ENCODE measurements at regions not wholly inside any gene's neighbourhood (a gene's known extent, or its start where the extent isn't known, plus 50 kb on each side); places are given as distances from the start of the nearest gene placed in this dataset.
"Not testable (repeated sequence)": the region's sequence is repeated elsewhere in the genome, so short reads cannot be mapped to it uniquely, and the experiment has no call there.

DNA sequence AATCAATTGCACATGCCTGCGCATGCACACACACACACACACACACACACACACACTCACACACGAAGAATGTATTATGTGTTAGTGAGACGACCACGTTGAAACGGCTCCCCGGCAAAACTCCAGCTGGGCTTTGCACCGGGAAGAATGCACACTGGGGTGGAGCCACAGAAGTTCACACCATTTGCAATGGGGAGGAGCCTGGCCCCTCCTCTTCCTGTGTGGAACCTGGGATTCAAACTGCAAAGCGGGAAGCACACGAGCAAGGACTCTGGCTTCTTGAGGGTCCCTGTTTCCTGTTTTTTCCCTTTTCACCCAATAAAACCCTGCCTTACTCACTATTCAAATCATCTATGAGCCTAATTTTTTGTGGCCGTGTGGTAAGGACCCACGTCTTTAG lies 304.0 kb upstream of the TMEFF2 start:
- ChIA-PET CTCF (no interaction called here), POLR2A (no interaction called here), RAD21 (ENCODE audit: low non-redundant PET in 1 of 2, low total read pairs in 2 of 2, uncharacterized antibody in 2 of 2, unreplicated experiment in 2 of 2) (interaction anchor here in 1 of 2 experiments (0.7 kb wide), 1 partner anchor 1278 kb away, joined by 3 read pairs; no protein-coding TSS in a partner anchor)
- no peak for TF ChIP-seq TCF7L2 (IDR thresholded peaks at IDR 0.05; ENCODE audit: borderline replicate concordance, extremely low read depth, insufficient read depth, insufficient read length)
- no peak for TF ChIP-seq SP1 (IDR thresholded peaks at IDR 0.05; ENCODE audit: low read depth)
- TF ChIP-seq ZNF274 (IDR thresholded peaks at IDR 0.05; ENCODE audit: low read depth, low read length), result no peak
- no peak for TF ChIP-seq SIN3A (IDR thresholded peaks at IDR 0.05; ENCODE audit: low read depth)
- no peak for TF ChIP-seq ATF3 (IDR thresholded peaks at IDR 0.05)
- TF ChIP-seq POLR2A (IDR thresholded peaks at IDR 0.05; ENCODE audit: borderline replicate concordance, extremely low read depth, insufficient read depth, insufficient read length), result no peak
- no peak for TF ChIP-seq FOSL1 (IDR thresholded peaks at IDR 0.05; ENCODE audit: low read depth)
- no peak for TF ChIP-seq YY1 (IDR thresholded peaks at IDR 0.05; ENCODE audit: extremely low read depth, insufficient replicate concordance, low read depth, low read length)
- TF ChIP-seq EGR1 (IDR thresholded peaks at IDR 0.05; ENCODE audit: low read depth), result no peak
- TF ChIP-seq EZH2phosphoT487 (IDR thresholded peaks at IDR 0.05; ENCODE audit: borderline replicate concordance), result no peak
- no peak for TF ChIP-seq ELF1 (IDR thresholded peaks at IDR 0.05; ENCODE audit: borderline replicate concordance, low read depth)
- TF ChIP-seq, protein P1, sequence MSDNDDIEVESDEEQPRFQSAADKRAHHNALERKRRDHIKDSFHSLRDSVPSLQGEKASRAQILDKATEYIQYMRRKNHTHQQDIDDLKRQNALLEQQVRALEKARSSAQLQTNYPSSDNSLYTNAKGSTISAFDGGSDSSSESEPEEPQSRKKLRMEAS (IDR thresholded peaks at IDR 0.05), result no peak
- TF ChIP-seq CBX3 (IDR thresholded peaks at IDR 0.05; ENCODE audit: low read depth), result no peak
- TF ChIP-seq REST (IDR thresholded peaks at IDR 0.05; ENCODE audit: low read depth), result no peak
- TF ChIP-seq EZH2 (IDR thresholded peaks at IDR 0.05), result no peak
- no peak for TF ChIP-seq ZFX (IDR thresholded peaks at IDR 0.05)
- no peak for TF ChIP-seq SRF (IDR thresholded peaks at IDR 0.05; ENCODE audit: low read depth)
- no peak for TF ChIP-seq POLR2AphosphoS5 (IDR thresholded peaks at IDR 0.05; ENCODE audit: low read depth, low read length)
- TF ChIP-seq, protein P2, sequence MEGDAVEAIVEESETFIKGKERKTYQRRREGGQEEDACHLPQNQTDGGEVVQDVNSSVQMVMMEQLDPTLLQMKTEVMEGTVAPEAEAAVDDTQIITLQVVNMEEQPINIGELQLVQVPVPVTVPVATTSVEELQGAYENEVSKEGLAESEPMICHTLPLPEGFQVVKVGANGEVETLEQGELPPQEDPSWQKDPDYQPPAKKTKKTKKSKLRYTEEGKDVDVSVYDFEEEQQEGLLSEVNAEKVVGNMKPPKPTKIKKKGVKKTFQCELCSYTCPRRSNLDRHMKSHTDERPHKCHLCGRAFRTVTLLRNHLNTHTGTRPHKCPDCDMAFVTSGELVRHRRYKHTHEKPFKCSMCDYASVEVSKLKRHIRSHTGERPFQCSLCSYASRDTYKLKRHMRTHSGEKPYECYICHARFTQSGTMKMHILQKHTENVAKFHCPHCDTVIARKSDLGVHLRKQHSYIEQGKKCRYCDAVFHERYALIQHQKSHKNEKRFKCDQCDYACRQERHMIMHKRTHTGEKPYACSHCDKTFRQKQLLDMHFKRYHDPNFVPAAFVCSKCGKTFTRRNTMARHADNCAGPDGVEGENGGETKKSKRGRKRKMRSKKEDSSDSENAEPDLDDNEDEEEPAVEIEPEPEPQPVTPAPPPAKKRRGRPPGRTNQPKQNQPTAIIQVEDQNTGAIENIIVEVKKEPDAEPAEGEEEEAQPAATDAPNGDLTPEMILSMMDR (IDR thresholded peaks at IDR 0.05 in 2 of 3, conservative IDR thresholded peaks at IDR 0.05 in 1 of 3; ENCODE audit: borderline replicate concordance in 1 of 3, insufficient read depth in 1 of 3, low read depth in 2 of 3, low read length in 2 of 3), result no peak
- Histone ChIP-seq H3K4me3 (replicated peaks in 1 of 2; ENCODE audit: low read depth in 1 of 2, low read length in 2 of 2) (no peak overlapping the region), H4K20me1 (ENCODE audit: insufficient read depth) (no peaks in the 10 kb centered on the region), H2AFZ (ENCODE audit: low read depth, low read length, poor library complexity, severe bottlenecking) (no peak overlapping the region), H3K9me2 (ENCODE audit: insufficient read depth) (no peaks in the 10 kb centered on the region; the same call in 1 of the 2 replicates), H3K9ac (ENCODE audit: low read length) (no peak overlapping the region), H3K4me2 (ENCODE audit: low read length) (no peak overlapping the region), H3K36me3 (ENCODE audit: control insufficient read depth in 1 of 2, insufficient read depth in 2 of 2, low read length in 2 of 2) (no peaks in the 10 kb centered on the region), H3K4me1 (ENCODE audit: control insufficient read depth in 1 of 2, insufficient read depth in 2 of 2, low read length in 2 of 2) (peaks cover 7 to 29% of the 10 kb centered on the region in 2 experiments), H3K27me3 (ENCODE audit: insufficient read depth, low read length) (no peaks in the 10 kb centered on the region), H3K79me2 (ENCODE audit: insufficient read depth, low read length) (no peaks in the 10 kb centered on the region), H3K9me3 (ENCODE audit: control insufficient read depth in 1 of 2, insufficient read depth in 1 of 2, low read depth in 1 of 2, low read length in 2 of 2) (no peaks in the 10 kb centered on the region), H3K27ac (ENCODE audit: low read depth, low read length) (no peak overlapping the region)
- no peak for DNase-seq (ENCODE audit: low read depth, low spot score)
- intact Hi-C loops (cut with micrococcal nuclease), result no loop called here
- BruUV-seq (replicated peaks), result no TSS peak
- no peak for ATAC-seq

GRCh38 chr2:192488158-192488557 lies 293.4 kb upstream of the TMEFF2 start:
- H3K9ac ChIP-seq (ENCODE audit: low read length); H3K4me1 ChIP-seq (ENCODE audit: control insufficient read depth in 1 of 2, insufficient read depth in 2 of 2, low read length in 2 of 2); BruUV-seq (replicated peaks); H2AFZ ChIP-seq (ENCODE audit: low read depth, low read length, poor library complexity, severe bottlenecking); H3K27ac ChIP-seq (ENCODE audit: low read depth, low read length); CTCF ChIA-PET; ATAC-seq; H3K4me3 ChIP-seq (replicated peaks in 1 of 2; ENCODE audit: low read depth in 1 of 2, low read length in 2 of 2); intact Hi-C loops (cut with micrococcal nuclease); H3K27me3 ChIP-seq (ENCODE audit: insufficient read depth, low read length); DNase-seq (ENCODE audit: low read depth, low spot score); H3K4me2 ChIP-seq (ENCODE audit: low read length); H3K36me3 ChIP-seq (ENCODE audit: control insufficient read depth in 1 of 2, insufficient read depth in 2 of 2, low read length in 2 of 2); H3K79me2 ChIP-seq (ENCODE audit: insufficient read depth, low read length); H4K20me1 ChIP-seq (ENCODE audit: insufficient read depth); H3K9me3 ChIP-seq (ENCODE audit: control insufficient read depth in 1 of 2, insufficient read depth in 1 of 2, low read depth in 1 of 2, low read length in 2 of 2); POLR2A ChIA-PET; H3K9me2 ChIP-seq (ENCODE audit: insufficient read depth); RAD21 ChIA-PET (ENCODE audit: low non-redundant PET in 1 of 2, low total read pairs in 2 of 2, uncharacterized antibody in 2 of 2, unreplicated experiment in 2 of 2): not testable (repeated sequence)

All from HCT116 (cell line).